ENCODE measurements at regions not wholly inside any gene's neighbourhood (a gene's known extent, or its start where the extent isn't known, plus 50 kb on each side); places are given as distances from the start of the nearest gene placed in this dataset.
"Not testable (repeated sequence)": the region's sequence is repeated elsewhere in the genome, so short reads cannot be mapped to it uniquely, and the experiment has no call there.

GRCh38 chrX:3550871-3551270, 162.6 kb downstream of the PRKX start:
- H3K9me3 ChIP-seq (replicated peaks), result no peaks in the 10 kb centered on the region
- no peak overlapping the region for H3K27ac ChIP-seq
- no peak overlapping the region for H3K4me3 ChIP-seq
- H3K36me3 ChIP-seq, result no peaks in the 10 kb centered on the region
- DNase-seq (ENCODE audit: low read depth in 1 of 2, low spot score in 2 of 2), result no peak
- H3K27me3 ChIP-seq (replicated peaks), result no peaks in the 10 kb centered on the region
- peaks cover 3% of the 10 kb centered on the region; the same call in 1 of the 2 replicates for H3K4me1 ChIP-seq (replicated peaks)

- Histone ChIP-seq H3K36me3 (no peaks in the 10 kb centered on the region), H3K27ac (no peak overlapping the region), H3K4me1 (replicated peaks) (peaks cover 3% of the 10 kb centered on the region; the same call in 1 of the 2 replicates), H3K27me3 (replicated peaks) (no peaks in the 10 kb centered on the region), H3K9me3 (replicated peaks) (no peaks in the 10 kb centered on the region), H3K4me3 (no peak overlapping the region)
- DNase-seq (ENCODE audit: low read depth in 1 of 2, low spot score in 2 of 2), result no peak
Observed at GRCh38 chrX:3550160-3550751, 163.2 kb downstream of the PRKX start.

- Histone ChIP-seq H3K4me3 (peak overlapping the region; percentile 32), H3K9me3 (replicated peaks) (no peaks in the 10 kb centered on the region), H3K27me3 (replicated peaks) (no peaks in the 10 kb centered on the region), H3K27ac (peak overlapping the region; percentile 21; the same call in 1 of the 2 replicates), H3K4me1 (replicated peaks) (peaks cover 3% of the 10 kb centered on the region; the same call in 1 of the 2 replicates), H3K36me3 (no peaks in the 10 kb centered on the region)
- peak; percentile 40 to 43 for DNase-seq (ENCODE audit: low read depth in 1 of 2, low spot score in 2 of 2)
Observed at GRCh38 chrX:3549411-3549911, 164.0 kb downstream of the PRKX start.

- peak; percentile 42 to 47 for DNase-seq (ENCODE audit: low read depth in 1 of 2, low spot score in 2 of 2)
- Histone ChIP-seq H3K4me1 (replicated peaks) (peaks cover 3% of the 10 kb centered on the region; the same call in 1 of the 2 replicates), H3K27ac (peak overlapping the region; percentile 21; the same call in 1 of the 2 replicates), H3K4me3 (peak overlapping the region; percentile 32), H3K9me3 (replicated peaks) (no peaks in the 10 kb centered on the region), H3K27me3 (replicated peaks) (no peaks in the 10 kb centered on the region), H3K36me3 (no peaks in the 10 kb centered on the region)
Observed at GRCh38 chrX:3548765-3549391, 164.6 kb downstream of the PRKX start.

GRCh38 chrX:3545901-3546300, 167.5 kb downstream of the PRKX start:
- Histone ChIP-seq H3K27ac (no peak overlapping the region), H3K27me3 (replicated peaks) (no peaks in the 10 kb centered on the region), H3K36me3 (no peaks in the 10 kb centered on the region), H3K9me3 (replicated peaks) (no peaks in the 10 kb centered on the region), H3K4me3 (no peak overlapping the region), H3K4me1 (replicated peaks) (peaks cover 3% of the 10 kb centered on the region; the same call in 1 of the 2 replicates)
- DNase-seq (ENCODE audit: low read depth in 1 of 2, low spot score in 2 of 2), result no peak

GRCh38 chrX:3541336-3541735, 172.1 kb downstream of the PRKX start:
- DNase-seq (ENCODE audit: low read depth in 1 of 2, low spot score in 2 of 2), result no peak
- no peak overlapping the region for H3K27ac ChIP-seq
- H3K27me3 ChIP-seq (replicated peaks), result no peaks in the 10 kb centered on the region
- no peaks in the 10 kb centered on the region for H3K36me3 ChIP-seq
- no peak overlapping the region for H3K4me3 ChIP-seq
- no peaks in the 10 kb centered on the region for H3K4me1 ChIP-seq (replicated peaks)
- no peaks in the 10 kb centered on the region for H3K9me3 ChIP-seq (replicated peaks)

GRCh38 chrX:3540105-3540504, 173.3 kb downstream of the PRKX start:
- Histone ChIP-seq H3K4me3 (no peak overlapping the region), H3K36me3 (no peaks in the 10 kb centered on the region), H3K4me1 (replicated peaks) (no peaks in the 10 kb centered on the region), H3K27ac (no peak overlapping the region), H3K27me3 (replicated peaks) (no peaks in the 10 kb centered on the region), H3K9me3 (replicated peaks) (no peaks in the 10 kb centered on the region)
- no peak for DNase-seq (ENCODE audit: low read depth in 1 of 2, low spot score in 2 of 2)

GRCh38 chrX:3532581-3533085, 180.8 kb downstream of the PRKX start:
- Histone ChIP-seq H3K4me3 (no peak overlapping the region), H3K4me1 (replicated peaks) (no peaks in the 10 kb centered on the region), H3K9me3 (replicated peaks) (no peaks in the 10 kb centered on the region), H3K27me3 (replicated peaks) (no peaks in the 10 kb centered on the region), H3K36me3 (no peaks in the 10 kb centered on the region), H3K27ac (no peak overlapping the region)
- DNase-seq (ENCODE audit: low read depth in 1 of 2, low spot score in 2 of 2), result no peak

GRCh38 chrX:3531435-3531834, 182.0 kb downstream of the PRKX start:
- not testable (repeated sequence) for DNase-seq (ENCODE audit: low read depth in 1 of 2, low spot score in 2 of 2); H3K4me3 ChIP-seq; H3K27ac ChIP-seq; H3K4me1 ChIP-seq (replicated peaks); H3K27me3 ChIP-seq (replicated peaks); H3K36me3 ChIP-seq; H3K9me3 ChIP-seq (replicated peaks)

GRCh38 chrX:3529466-3530010, 183.1 kb upstream of the MXRA5 start:
- H3K4me1 ChIP-seq (replicated peaks), result no peaks in the 10 kb centered on the region
- no peaks in the 10 kb centered on the region for H3K27me3 ChIP-seq (replicated peaks)
- H3K27ac ChIP-seq, result no peak overlapping the region
- no peaks in the 10 kb centered on the region for H3K9me3 ChIP-seq (replicated peaks)
- H3K4me3 ChIP-seq, result no peak overlapping the region
- no peaks in the 10 kb centered on the region for H3K36me3 ChIP-seq
- no peak for DNase-seq (ENCODE audit: low read depth in 1 of 2, low spot score in 2 of 2)

GRCh38 chrX:3527811-3528210, 181.4 kb upstream of the MXRA5 start:
- H3K4me3 ChIP-seq, result no peak overlapping the region
- no peaks in the 10 kb centered on the region for H3K9me3 ChIP-seq (replicated peaks)
- no peaks in the 10 kb centered on the region for H3K27me3 ChIP-seq (replicated peaks)
- DNase-seq (ENCODE audit: low read depth in 1 of 2, low spot score in 2 of 2), result no peak
- no peaks in the 10 kb centered on the region for H3K4me1 ChIP-seq (replicated peaks)
- H3K36me3 ChIP-seq, result no peaks in the 10 kb centered on the region
- H3K27ac ChIP-seq, result no peak overlapping the region

- no peak overlapping the region for H3K27ac ChIP-seq
- DNase-seq (ENCODE audit: low read depth in 1 of 2, low spot score in 2 of 2), result no peak
Observed at GRCh38 chrX:3527166-3527565, 180.7 kb upstream of the MXRA5 start.

GRCh38 chrX:3526731-3527130, 180.3 kb upstream of the MXRA5 start:
- no peak overlapping the region for H3K4me3 ChIP-seq
- DNase-seq (ENCODE audit: low read depth in 1 of 2, low spot score in 2 of 2), result no peak
- no peaks in the 10 kb centered on the region for H3K4me1 ChIP-seq (replicated peaks)
- no peaks in the 10 kb centered on the region for H3K27me3 ChIP-seq (replicated peaks)
- H3K9me3 ChIP-seq (replicated peaks), result no peaks in the 10 kb centered on the region
- H3K27ac ChIP-seq, result no peak overlapping the region
- H3K36me3 ChIP-seq, result no peaks in the 10 kb centered on the region

More at GRCh38 chrX:3527166-3527565, 180.7 kb upstream of the MXRA5 start:
- Histone ChIP-seq H3K27me3 (replicated peaks) (no peaks in the 10 kb centered on the region), H3K36me3 (no peaks in the 10 kb centered on the region), H3K4me1 (replicated peaks) (no peaks in the 10 kb centered on the region), H3K4me3 (no peak overlapping the region), H3K9me3 (replicated peaks) (no peaks in the 10 kb centered on the region)

- H3K27ac ChIP-seq, result no peak overlapping the region
- no peaks in the 10 kb centered on the region for H3K36me3 ChIP-seq
- H3K9me3 ChIP-seq (replicated peaks), result no peaks in the 10 kb centered on the region
- H3K27me3 ChIP-seq (replicated peaks), result no peaks in the 10 kb centered on the region
- no peaks in the 10 kb centered on the region for H3K4me1 ChIP-seq (replicated peaks)
- no peak overlapping the region for H3K4me3 ChIP-seq
- no peak for DNase-seq (ENCODE audit: low read depth in 1 of 2, low spot score in 2 of 2)
Observed at GRCh38 chrX:3526071-3526470, 179.6 kb upstream of the MXRA5 start.

Measured in SJSA1 (cell line).